ENCODE measurements at regions not wholly inside any gene's neighbourhood (a gene's known extent, or its start where the extent isn't known, plus 50 kb on each side); places are given as distances from the start of the nearest gene placed in this dataset.

- TF ChIP-seq FOXM1 (IDR thresholded peaks at IDR 0.05; ENCODE audit: borderline replicate concordance) = no peak
- no peak for TF ChIP-seq TARDBP (IDR thresholded peaks at IDR 0.05)
- TF ChIP-seq SUZ12 (IDR thresholded peaks at IDR 0.05) = no peak
- no peak for TF ChIP-seq PKNOX1 (IDR thresholded peaks at IDR 0.05)
- no peak for TF ChIP-seq ZNF384 (IDR thresholded peaks at IDR 0.05)
- TF ChIP-seq HDGF (IDR thresholded peaks at IDR 0.05; ENCODE audit: borderline replicate concordance) = no peak
- no peak for TF ChIP-seq SP1 (IDR thresholded peaks at IDR 0.05)
- TF ChIP-seq FOXK2 (IDR thresholded peaks at IDR 0.05) = no peak
- no peak for TF ChIP-seq ARNT (IDR thresholded peaks at IDR 0.05)
- no peak for TF ChIP-seq FOXA1 (IDR thresholded peaks at IDR 0.05)
Measured at GRCh38 chr2:236698016-236698627, 128.5 kb downstream of the ACKR3 start.

All from HEK293T (cell line).